ENCODE measurements at regions not wholly inside any gene's neighbourhood (a gene's known extent, or its start where the extent isn't known, plus 50 kb on each side); places are given as distances from the start of the nearest gene placed in this dataset.

DNA sequence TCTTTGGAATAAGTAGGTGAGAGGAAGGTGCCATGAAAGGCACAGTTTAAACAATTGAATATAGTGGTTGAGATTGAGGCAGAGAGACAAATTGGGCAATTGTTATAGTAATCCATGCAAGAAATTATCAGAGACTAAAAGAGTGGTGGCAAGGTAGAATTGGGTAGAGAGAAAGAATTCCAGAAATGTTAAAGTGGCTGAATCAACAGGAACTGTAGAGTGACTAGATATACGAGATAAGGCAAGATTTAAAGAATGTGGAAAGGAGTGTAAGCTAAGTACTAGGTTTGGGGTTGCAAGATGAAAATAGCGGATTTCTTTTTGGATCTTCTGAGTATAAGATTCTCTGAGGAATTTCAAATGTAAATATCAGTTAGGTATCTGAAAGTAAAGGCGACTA lies 285.2 kb downstream of the DMRTA1 start:
- no peak for DNase-seq
- Histone ChIP-seq H3K4me1 (ENCODE audit: insufficient read depth, low read length) (no peaks in the 10 kb centered on the region), H3K4me3 (ENCODE audit: low read length) (no peak overlapping the region), H3K27ac (ENCODE audit: low read depth, low read length) (no peak overlapping the region), H3K27me3 (ENCODE audit: insufficient read depth, low read length, poor library complexity, severe bottlenecking) (no peaks in the 10 kb centered on the region), H3K9me3 (ENCODE audit: low read length) (no peaks in the 10 kb centered on the region), H3K36me3 (ENCODE audit: insufficient read depth, low read length) (no peaks in the 10 kb centered on the region)
- H3K4me3 Mint-ChIP-seq, result no peak overlapping the region
- POLR2A ChIA-PET, result no interaction called here
- CTCF ChIA-PET, result no interaction called here
- no peaks in the 10 kb centered on the region for H3K27me3 Mint-ChIP-seq
- H3K27ac Mint-ChIP-seq, result no peak overlapping the region
- no peaks in the 10 kb centered on the region for H3K4me1 Mint-ChIP-seq
- peaks cover 3 to 17% (median 8%) of the 10 kb centered on the region in 5 donors for H3K9me3 Mint-ChIP-seq
- H3K36me3 Mint-ChIP-seq, result no peaks in the 10 kb centered on the region

DNA sequence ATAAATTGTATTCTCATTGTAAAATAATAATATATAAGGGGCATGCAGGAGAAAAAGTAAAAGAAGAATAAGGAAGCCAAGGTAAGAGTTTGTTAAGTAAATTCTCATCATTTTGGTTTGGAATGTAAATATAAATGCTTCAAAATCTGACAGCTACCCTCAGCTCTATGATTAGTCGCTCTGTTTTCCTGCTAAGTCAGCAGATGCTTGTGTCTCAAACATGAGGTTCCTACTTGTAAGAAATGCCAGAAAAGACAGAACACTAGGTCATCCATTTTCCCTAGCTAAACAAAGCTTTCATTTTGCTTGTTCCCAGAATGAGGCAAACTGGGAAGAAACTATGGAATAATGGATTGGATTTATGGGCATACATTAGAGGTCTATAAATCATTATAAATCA lies 293.1 kb downstream of the DMRTA1 start:
- Histone ChIP-seq H3K4me3 (ENCODE audit: low read length) (no peak overlapping the region), H3K27me3 (ENCODE audit: insufficient read depth, low read length, poor library complexity, severe bottlenecking) (no peaks in the 10 kb centered on the region), H3K4me1 (ENCODE audit: insufficient read depth, low read length) (no peaks in the 10 kb centered on the region), H3K9me3 (ENCODE audit: low read length) (no peaks in the 10 kb centered on the region), H3K36me3 (ENCODE audit: insufficient read depth, low read length) (no peaks in the 10 kb centered on the region), H3K27ac (ENCODE audit: low read depth, low read length) (no peak overlapping the region)
- no peak overlapping the region for H3K4me3 Mint-ChIP-seq
- ChIA-PET CTCF (no interaction called here), POLR2A (no interaction called here)
- no peak overlapping the region for H3K27ac Mint-ChIP-seq
- H3K9me3 Mint-ChIP-seq, result peaks cover 7 to 15% (median 10%) of the 10 kb centered on the region in 5 donors
- H3K27me3 Mint-ChIP-seq, result no peaks in the 10 kb centered on the region
- no peaks in the 10 kb centered on the region for H3K4me1 Mint-ChIP-seq
- no peak for DNase-seq
- no peaks in the 10 kb centered on the region for H3K36me3 Mint-ChIP-seq

DNA sequence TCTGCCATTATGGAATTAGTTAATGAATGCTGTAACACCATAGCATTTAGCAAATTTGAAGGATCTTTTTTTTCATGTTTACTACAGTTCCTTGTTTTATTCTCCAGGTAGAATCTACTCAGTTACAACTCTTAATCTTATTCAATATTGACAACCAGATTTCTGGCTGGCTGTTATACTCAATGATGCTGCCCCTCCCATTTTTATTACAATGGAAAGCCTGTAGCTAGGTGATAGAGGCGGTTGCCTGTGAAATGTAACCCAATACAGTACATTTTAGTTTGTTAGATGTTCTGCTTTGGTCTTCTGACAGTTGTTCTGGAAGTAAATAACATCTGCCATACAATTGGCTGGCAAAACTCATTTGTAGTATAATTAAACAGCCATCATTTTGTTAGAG lies 294.2 kb downstream of the DMRTA1 start:
- ChIA-PET CTCF (no interaction called here), POLR2A (no interaction called here)
- H3K27ac ChIP-seq (ENCODE audit: low read depth, low read length), result no peak overlapping the region
- H3K9me3 ChIP-seq (ENCODE audit: low read length), result no peaks in the 10 kb centered on the region
- H3K4me1 Mint-ChIP-seq, result no peaks in the 10 kb centered on the region
- H3K9me3 Mint-ChIP-seq, result peaks cover 9 to 15% (median 10%) of the 10 kb centered on the region in 5 donors
- no peak overlapping the region for H3K4me3 Mint-ChIP-seq
- DNase-seq, result no peak
- H3K36me3 Mint-ChIP-seq, result no peaks in the 10 kb centered on the region
- no peaks in the 10 kb centered on the region for H3K27me3 Mint-ChIP-seq
- H3K36me3 ChIP-seq (ENCODE audit: insufficient read depth, low read length), result no peaks in the 10 kb centered on the region
- H3K4me3 ChIP-seq (ENCODE audit: low read length), result no peak overlapping the region
- no peaks in the 10 kb centered on the region for H3K4me1 ChIP-seq (ENCODE audit: insufficient read depth, low read length)
- no peak overlapping the region for H3K27ac Mint-ChIP-seq
- no peaks in the 10 kb centered on the region for H3K27me3 ChIP-seq (ENCODE audit: insufficient read depth, low read length, poor library complexity, severe bottlenecking)

DNA sequence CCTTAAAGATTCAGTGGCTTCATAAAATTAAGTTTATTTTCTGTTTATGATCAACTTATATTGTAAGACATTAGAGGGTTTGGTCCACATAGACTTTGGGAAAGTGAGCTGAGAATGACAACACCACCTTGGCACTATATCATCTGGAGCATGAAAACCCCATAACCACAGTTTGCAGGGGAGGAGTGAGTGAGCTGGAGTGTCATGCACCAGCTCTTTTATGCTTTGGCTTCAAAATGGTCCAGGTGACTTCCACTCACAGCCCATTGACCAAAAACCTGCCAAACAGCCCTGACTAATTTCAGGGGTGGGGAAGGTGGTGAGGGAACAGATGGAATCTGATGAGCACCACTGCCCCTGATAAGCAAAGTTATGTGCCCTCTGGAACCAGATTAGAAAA lies 295.8 kb downstream of the DMRTA1 start:
- no peak for DNase-seq
- Mint-ChIP-seq H3K27ac (no peak overlapping the region), H3K4me1 (no peaks in the 10 kb centered on the region), H3K27me3 (no peaks in the 10 kb centered on the region), H3K9me3 (peaks cover 6 to 14% (median 10%) of the 10 kb centered on the region in 5 donors), H3K4me3 (no peak overlapping the region), H3K36me3 (no peaks in the 10 kb centered on the region)
- ChIA-PET CTCF (no interaction called here), POLR2A (no interaction called here)
- Histone ChIP-seq H3K36me3 (ENCODE audit: insufficient read depth, low read length) (no peaks in the 10 kb centered on the region), H3K4me3 (ENCODE audit: low read length) (no peak overlapping the region), H3K4me1 (ENCODE audit: insufficient read depth, low read length) (no peaks in the 10 kb centered on the region), H3K27me3 (ENCODE audit: insufficient read depth, low read length, poor library complexity, severe bottlenecking) (no peaks in the 10 kb centered on the region), H3K9me3 (ENCODE audit: low read length) (no peaks in the 10 kb centered on the region), H3K27ac (ENCODE audit: low read depth, low read length) (no peak overlapping the region)

DNA sequence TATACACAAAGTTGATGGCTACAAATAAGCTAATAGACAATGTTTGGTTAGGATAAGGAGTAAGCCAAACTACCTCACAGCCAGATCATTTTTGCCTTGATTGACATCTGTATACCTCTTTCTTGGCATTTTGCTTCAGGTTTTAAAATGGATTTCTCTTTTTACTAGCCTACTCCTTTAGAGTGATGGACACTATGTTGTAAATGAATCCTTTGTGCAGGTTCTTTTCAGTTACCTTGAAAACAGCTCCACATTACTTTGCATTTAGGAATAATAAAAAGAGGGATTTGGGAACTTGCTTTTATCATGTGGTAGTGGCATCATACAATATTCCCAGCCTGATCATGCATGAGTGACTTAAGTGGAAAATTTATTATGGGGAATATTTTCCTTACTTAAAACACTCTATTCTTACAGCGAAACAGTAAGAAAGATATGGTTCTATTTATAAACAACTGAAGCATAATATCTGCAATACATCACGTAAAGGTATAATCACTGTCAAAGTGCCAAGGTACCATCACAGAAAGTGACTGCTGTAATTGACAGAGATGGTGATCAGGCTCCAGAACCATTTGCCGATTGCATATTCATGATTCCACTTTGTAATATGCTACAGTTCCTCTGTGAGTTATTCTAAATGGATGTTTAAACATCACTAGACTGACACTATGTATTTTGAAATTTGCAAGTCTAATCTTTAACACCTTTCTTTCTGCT lies 327.0 kb downstream of the DMRTA1 start:
- no peaks in the 10 kb centered on the region for H3K36me3 Mint-ChIP-seq

DNA sequence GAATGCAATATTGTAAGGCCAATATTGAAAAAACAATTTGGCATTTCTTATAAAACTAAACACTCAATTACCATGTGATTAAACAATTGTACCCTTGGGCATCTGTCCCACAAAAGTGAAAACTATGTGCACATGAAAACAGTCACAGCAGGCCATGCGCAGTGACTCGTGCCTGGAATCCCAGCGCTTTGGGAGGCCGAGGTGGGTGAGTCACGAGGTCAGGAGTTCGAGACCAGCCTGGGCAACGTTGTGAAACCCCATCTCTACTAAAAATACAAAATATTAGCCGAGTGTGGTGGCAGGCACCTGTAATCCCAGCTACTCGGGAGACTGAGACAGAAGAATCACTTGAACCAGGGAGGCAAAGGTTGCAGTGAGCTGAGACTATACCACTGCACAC lies 343.7 kb downstream of the DMRTA1 start:
- Histone ChIP-seq H3K9me3 (ENCODE audit: low read length) (no peaks in the 10 kb centered on the region), H3K27me3 (ENCODE audit: insufficient read depth, low read length, poor library complexity, severe bottlenecking) (no peaks in the 10 kb centered on the region), H3K4me3 (ENCODE audit: low read length) (no peak overlapping the region), H3K4me1 (ENCODE audit: insufficient read depth, low read length) (no peaks in the 10 kb centered on the region), H3K27ac (ENCODE audit: low read depth, low read length) (no peak overlapping the region), H3K36me3 (ENCODE audit: insufficient read depth, low read length) (no peaks in the 10 kb centered on the region)
- Mint-ChIP-seq H3K9me3 (peaks cover 4 to 19% (median 15%) of the 10 kb centered on the region in 5 donors), H3K4me1 (no peaks in the 10 kb centered on the region), H3K36me3 (peaks cover 0 to 2% (median 0%) of the 10 kb centered on the region in 3 donors), H3K4me3 (no peak overlapping the region), H3K27ac (no peak overlapping the region), H3K27me3 (no peaks in the 10 kb centered on the region)
- ChIA-PET CTCF (no interaction called here), POLR2A (no interaction called here)
- no peak for DNase-seq

More for the DNA sequence above, 327.0 kb downstream of the DMRTA1 start:
- peaks cover 0 to 22% (median 4%) of the 10 kb centered on the region in 5 donors for H3K9me3 Mint-ChIP-seq
- no peak for DNase-seq
- Histone ChIP-seq H3K27ac (ENCODE audit: low read depth, low read length) (no peak overlapping the region), H3K4me3 (ENCODE audit: low read length) (no peak overlapping the region), H3K9me3 (ENCODE audit: low read length) (no peaks in the 10 kb centered on the region), H3K4me1 (ENCODE audit: insufficient read depth, low read length) (no peaks in the 10 kb centered on the region), H3K27me3 (ENCODE audit: insufficient read depth, low read length, poor library complexity, severe bottlenecking) (no peaks in the 10 kb centered on the region), H3K36me3 (ENCODE audit: insufficient read depth, low read length) (no peaks in the 10 kb centered on the region)
- H3K4me1 Mint-ChIP-seq, result no peaks in the 10 kb centered on the region
- CTCF ChIA-PET, result no interaction called here
- no peak overlapping the region for H3K27ac Mint-ChIP-seq
- no peaks in the 10 kb centered on the region for H3K27me3 Mint-ChIP-seq
- POLR2A ChIA-PET, result no interaction called here
- no peak overlapping the region for H3K4me3 Mint-ChIP-seq

DNA sequence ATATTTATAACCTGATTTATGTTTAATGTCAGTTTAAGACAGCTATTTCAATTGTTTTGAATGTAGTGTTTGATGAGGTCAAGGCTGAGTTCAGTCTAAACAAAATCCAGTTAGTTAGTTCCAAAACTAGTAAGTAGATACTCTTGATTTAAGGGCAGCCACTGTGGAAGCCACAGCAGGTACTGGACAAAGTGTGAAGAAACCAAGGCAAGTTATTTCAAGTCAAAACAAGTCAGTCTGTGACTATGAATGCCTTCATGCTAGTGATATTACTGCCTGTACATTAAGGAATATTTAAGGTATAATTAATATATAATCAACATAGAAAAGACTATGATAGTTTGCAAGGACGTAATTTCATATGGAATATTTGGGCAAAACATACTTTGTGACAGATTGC lies 362.3 kb downstream of the DMRTA1 start:
- DNase-seq, result no peak
- POLR2A ChIA-PET, result no interaction called here
- no peaks in the 10 kb centered on the region for H3K4me1 ChIP-seq (ENCODE audit: insufficient read depth, low read length)
- Mint-ChIP-seq H3K4me1 (no peaks in the 10 kb centered on the region), H3K27me3 (no peaks in the 10 kb centered on the region), H3K9me3 (peaks cover 6 to 13% (median 9%) of the 10 kb centered on the region in 5 donors), H3K27ac (no peak overlapping the region), H3K36me3 (no peaks in the 10 kb centered on the region), H3K4me3 (no peak overlapping the region)
- no peaks in the 10 kb centered on the region for H3K36me3 ChIP-seq (ENCODE audit: insufficient read depth, low read length)
- H3K27ac ChIP-seq (ENCODE audit: low read depth, low read length), result no peak overlapping the region
- no peak overlapping the region for H3K4me3 ChIP-seq (ENCODE audit: low read length)
- CTCF ChIA-PET, result no interaction called here
- no peaks in the 10 kb centered on the region for H3K9me3 ChIP-seq (ENCODE audit: low read length)
- no peaks in the 10 kb centered on the region for H3K27me3 ChIP-seq (ENCODE audit: insufficient read depth, low read length, poor library complexity, severe bottlenecking)

DNA sequence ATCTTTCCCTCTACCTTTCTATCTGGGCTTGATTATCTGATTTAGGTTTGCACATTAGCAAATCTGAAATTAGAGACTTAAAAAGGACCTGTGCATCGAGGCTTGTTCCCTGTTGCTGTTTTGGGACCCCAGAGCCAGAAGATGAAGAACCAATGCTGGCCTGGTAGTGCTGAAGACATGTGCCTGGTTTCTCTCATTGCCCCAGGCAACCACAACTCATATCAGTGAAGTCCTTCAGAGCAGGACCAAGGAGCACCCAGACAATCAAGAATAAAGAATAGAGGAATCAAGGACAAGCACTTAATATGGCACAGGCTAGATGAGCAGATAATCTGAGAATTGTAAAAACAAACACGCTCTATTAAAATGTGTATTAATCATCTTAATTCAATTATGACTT lies 362.7 kb downstream of the DMRTA1 start:
- Histone ChIP-seq H3K4me1 (ENCODE audit: insufficient read depth, low read length) (no peaks in the 10 kb centered on the region), H3K4me3 (ENCODE audit: low read length) (no peak overlapping the region), H3K27ac (ENCODE audit: low read depth, low read length) (no peak overlapping the region), H3K36me3 (ENCODE audit: insufficient read depth, low read length) (no peaks in the 10 kb centered on the region), H3K9me3 (ENCODE audit: low read length) (no peaks in the 10 kb centered on the region), H3K27me3 (ENCODE audit: insufficient read depth, low read length, poor library complexity, severe bottlenecking) (no peaks in the 10 kb centered on the region)
- ChIA-PET POLR2A (no interaction called here), CTCF (no interaction called here)
- Mint-ChIP-seq H3K27me3 (no peaks in the 10 kb centered on the region), H3K36me3 (no peaks in the 10 kb centered on the region), H3K4me1 (no peaks in the 10 kb centered on the region), H3K4me3 (no peak overlapping the region), H3K27ac (no peak overlapping the region), H3K9me3 (peaks cover 2 to 14% (median 9%) of the 10 kb centered on the region in 5 donors)
- no peak for DNase-seq

DNA sequence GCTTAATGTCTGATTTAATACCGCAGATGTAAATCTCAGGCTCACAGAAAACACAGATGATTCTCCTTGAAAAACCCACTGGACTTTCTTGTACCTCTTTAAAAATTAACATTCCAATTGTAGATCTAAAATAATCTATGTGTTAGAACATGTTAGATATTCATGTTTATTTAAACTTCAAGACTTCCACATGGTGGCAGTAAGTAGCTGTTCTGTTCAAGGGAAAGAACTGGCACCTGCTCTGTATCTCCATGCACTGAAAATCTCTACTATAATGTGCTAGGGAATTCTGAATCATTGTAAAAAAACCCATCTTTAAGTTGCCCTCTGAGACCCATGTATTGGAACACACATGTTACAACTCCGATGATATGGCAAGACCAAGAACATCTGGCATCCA lies 366.9 kb downstream of the DMRTA1 start:
- H3K4me1 Mint-ChIP-seq, result no peaks in the 10 kb centered on the region
- no peaks in the 10 kb centered on the region for H3K36me3 ChIP-seq (ENCODE audit: insufficient read depth, low read length)
- peaks cover 0 to 11% (median 7%) of the 10 kb centered on the region in 5 donors for H3K9me3 Mint-ChIP-seq
- no peak overlapping the region for H3K27ac Mint-ChIP-seq
- H3K9me3 ChIP-seq (ENCODE audit: low read length), result no peaks in the 10 kb centered on the region
- ChIA-PET POLR2A (no interaction called here), CTCF (no interaction called here)
- H3K4me3 ChIP-seq (ENCODE audit: low read length), result no peak overlapping the region
- no peak overlapping the region for H3K4me3 Mint-ChIP-seq
- H3K27ac ChIP-seq (ENCODE audit: low read depth, low read length), result no peak overlapping the region
- H3K4me1 ChIP-seq (ENCODE audit: insufficient read depth, low read length), result no peaks in the 10 kb centered on the region
- no peaks in the 10 kb centered on the region for H3K27me3 ChIP-seq (ENCODE audit: insufficient read depth, low read length, poor library complexity, severe bottlenecking)
- H3K36me3 Mint-ChIP-seq, result no peaks in the 10 kb centered on the region
- DNase-seq, result no peak
- no peaks in the 10 kb centered on the region for H3K27me3 Mint-ChIP-seq
